HG02798 (cell line): ENCODE measurements at regions not wholly inside any gene's neighbourhood (a gene's known extent, or its start where the extent isn't known, plus 50 kb on each side); places are given as distances from the start of the nearest gene placed in this dataset.

Experiments
- ATAC-seq: cut with Tn5 transposase; IDR thresholded peaks from one replicate; pipeline ENCODE4 v1.9.1; 2021; ENCODE audit warnings: mild to moderate bottlenecking; ENCODE audit not compliant: unreplicated experiment, poor library complexity

GRCh38 chr16:55207693-55208428 is 116.1 kb upstream of the IRX6 start:
- ATAC-seq: no peak

- ATAC-seq: no peak
Measured at GRCh38 chr16:55209626-55210025, 114.4 kb upstream of the IRX6 start.

GRCh38 chr16:55212791-55213190 is 111.2 kb upstream of the IRX6 start:
- no peak for ATAC-seq

- no peak for ATAC-seq
Measured at GRCh38 chr16:55214412-55214811, 109.6 kb upstream of the IRX6 start.

- no peak for ATAC-seq
Measured at GRCh38 chr16:55214974-55215494, 109.0 kb upstream of the IRX6 start.

- ATAC-seq: no peak
Measured at GRCh38 chr16:55217392-55217791, 106.6 kb upstream of the IRX6 start.

GRCh38 chr16:55221836-55222235 is 102.2 kb upstream of the IRX6 start:
- no peak for ATAC-seq

- ATAC-seq: no peak
Measured at GRCh38 chr16:55222486-55222885, 101.5 kb upstream of the IRX6 start.

- ATAC-seq: no peak
Measured at GRCh38 chr16:55225972-55226542, 97.9 kb upstream of the IRX6 start.

GRCh38 chr16:55232822-55233221 is 91.2 kb upstream of the IRX6 start:
- no peak for ATAC-seq

- no peak for ATAC-seq
Measured at GRCh38 chr16:55233464-55233863, 90.5 kb upstream of the IRX6 start.

- no peak for ATAC-seq
Measured at GRCh38 chr16:55236655-55237054, 87.3 kb upstream of the IRX6 start.

- ATAC-seq: no peak
Measured at GRCh38 chr16:55239723-55240122, 84.3 kb upstream of the IRX6 start.

GRCh38 chr16:55240888-55241287 is 83.1 kb upstream of the IRX6 start:
- ATAC-seq: no peak

GRCh38 chr16:55242667-55243066 is 81.3 kb upstream of the IRX6 start:
- no peak for ATAC-seq

GRCh38 chr16:55248058-55248457 is 75.9 kb upstream of the IRX6 start:
- no peak for ATAC-seq

- ATAC-seq: no peak
Measured at GRCh38 chr16:55248494-55248893, 75.5 kb upstream of the IRX6 start.

- ATAC-seq: no peak
Measured at GRCh38 chr16:55249361-55249760, 74.6 kb upstream of the IRX6 start.

GRCh38 chr16:55249936-55250335 is 74.1 kb upstream of the IRX6 start:
- no peak for ATAC-seq

GRCh38 chr16:55250701-55251100 is 73.3 kb upstream of the IRX6 start:
- ATAC-seq: no peak

GRCh38 chr16:55251151-55251550 is 72.9 kb upstream of the IRX6 start:
- ATAC-seq: no peak

- no peak for ATAC-seq
Measured at GRCh38 chr16:55252577-55252976, 71.4 kb upstream of the IRX6 start.
